Muscle of leg (tissue), 3 donors: ENCODE measurements at regions not wholly inside any gene's neighbourhood (a gene's known extent, or its start where the extent isn't known, plus 50 kb on each side); places are given as distances from the start of the nearest gene placed in this dataset.

Source experiments
- DNase-seq: peaks from one replicate; pipeline ENCODE4 v3.0.0; 2013
- H3K27ac ChIP-seq: one replicate; pipeline ENCODE4 v1.5.1; 2013; ENCODE audit warnings: mild to moderate bottlenecking, low read length, control low read depth
- H3K27me3 ChIP-seq: one replicate; pipeline ENCODE4 v1.6.1; 2013; ENCODE audit warnings: low read length; ENCODE audit not compliant: control insufficient read depth, insufficient read depth
- H3K36me3 ChIP-seq: one replicate; pipeline ENCODE4 v1.6.1; 2013; ENCODE audit warnings: low read length; ENCODE audit not compliant: control insufficient read depth, insufficient read depth
- H3K4me1 ChIP-seq: one replicate; pipeline ENCODE4 v1.6.1; 2013; ENCODE audit warnings: low read length; ENCODE audit not compliant: control insufficient read depth, insufficient read depth
- H3K4me3 ChIP-seq: one replicate; pipeline ENCODE4 v1.5.1; 2013; ENCODE audit warnings: low read length, control low read depth
- H3K9me3 ChIP-seq: replicated peaks from 2 replicates; pipeline ENCODE4 v1.6.1; 2013; ENCODE audit warnings: low read depth, low read length; ENCODE audit not compliant: control insufficient read depth
- whole genome bisulfite sequencing: methylation state at CpG from one replicate; pipeline ENCODE4 v1.1.5; 2013; ENCODE audit warnings: missing lambda C conversion rate; ENCODE audit not compliant: insufficient coverage; 5-methylcytosine and 5-hydroxymethylcytosine counted together

- H3K27me3 ChIP-seq: peaks cover 3% of the 10 kb centered on the region
- no peak overlapping the region for H3K4me3 ChIP-seq
- DNase-seq: no peak
- H3K36me3 ChIP-seq: no peaks in the 10 kb centered on the region
- H3K4me1 ChIP-seq: peaks cover 30% of the 10 kb centered on the region
- no peaks in the 10 kb centered on the region for H3K9me3 ChIP-seq
- WGBS: 80% methylated on average over 14 of the region's 17 CpGs
- H3K27ac ChIP-seq: no peak overlapping the region
These were observed 86.3 kb downstream of the SNX5 start for GRCh38 chr20:17882065-17882833.

GRCh38 chr20:17881741-17882064 is 86.9 kb downstream of the SNX5 start:
- Histone ChIP-seq H3K4me3 (no peak overlapping the region), H3K27me3 (peaks cover 3% of the 10 kb centered on the region), H3K4me1 (peaks cover 29% of the 10 kb centered on the region), H3K36me3 (no peaks in the 10 kb centered on the region), H3K9me3 (no peaks in the 10 kb centered on the region), H3K27ac (no peak overlapping the region)
- no peak for DNase-seq
- WGBS: 100% methylated on average over 1 of the region's 1 CpG

- DNase-seq: no peak
- peaks cover 36% of the 10 kb centered on the region for H3K4me1 ChIP-seq
- no peaks in the 10 kb centered on the region for H3K9me3 ChIP-seq
- WGBS: no CpG with 5 or more reads among the region's 6 CpGs
- H3K27ac ChIP-seq: no peak overlapping the region
- no peak overlapping the region for H3K4me3 ChIP-seq
- peaks cover 3% of the 10 kb centered on the region for H3K27me3 ChIP-seq
- H3K36me3 ChIP-seq: no peaks in the 10 kb centered on the region
These were observed 89.5 kb downstream of the SNX5 start for GRCh38 chr20:17878912-17879602.

GRCh38 chr20:17878069-17878911 is 90.3 kb downstream of the SNX5 start:
- Histone ChIP-seq H3K27ac (no peak overlapping the region), H3K9me3 (no peaks in the 10 kb centered on the region), H3K27me3 (peaks cover 3% of the 10 kb centered on the region), H3K4me3 (no peak overlapping the region), H3K4me1 (peaks cover 39% of the 10 kb centered on the region), H3K36me3 (no peaks in the 10 kb centered on the region)
- DNase-seq: no peak
- WGBS: 92% methylated on average over 14 of the region's 18 CpGs

GRCh38 chr20:17875981-17876385 is 92.6 kb downstream of the SNX5 start:
- no peaks in the 10 kb centered on the region for H3K36me3 ChIP-seq
- peaks cover 44% of the 10 kb centered on the region for H3K4me1 ChIP-seq
- no peaks in the 10 kb centered on the region for H3K9me3 ChIP-seq
- H3K27ac ChIP-seq: peak overlapping the region; percentile 92
- peak; percentile 82 for DNase-seq
- WGBS: 10% methylated on average over 5 of the region's 10 CpGs
- H3K27me3 ChIP-seq: peaks cover 3% of the 10 kb centered on the region
- no peak overlapping the region for H3K4me3 ChIP-seq

GRCh38 chr20:17875106-17875980 is 93.3 kb downstream of the SNX5 start:
- WGBS: 50% methylated on average over 5 of the region's 15 CpGs
- Histone ChIP-seq H3K9me3 (no peaks in the 10 kb centered on the region), H3K4me3 (no peak overlapping the region), H3K36me3 (no peaks in the 10 kb centered on the region), H3K4me1 (peaks cover 48% of the 10 kb centered on the region), H3K27ac (peak overlapping the region; percentile 92), H3K27me3 (peaks cover 3% of the 10 kb centered on the region)
- peak; percentile 91 for DNase-seq

- H3K9me3 ChIP-seq: no peaks in the 10 kb centered on the region
- DNase-seq: no peak
- peak overlapping the region; percentile 92 for H3K27ac ChIP-seq
- peaks cover 3% of the 10 kb centered on the region for H3K27me3 ChIP-seq
- H3K36me3 ChIP-seq: no peaks in the 10 kb centered on the region
- WGBS: 25% methylated on average over 5 of the region's 7 CpGs
- no peak overlapping the region for H3K4me3 ChIP-seq
- peaks cover 57% of the 10 kb centered on the region for H3K4me1 ChIP-seq
These were observed 94.1 kb downstream of the SNX5 start for GRCh38 chr20:17874271-17875105.

- peak; percentile 98 for DNase-seq
- WGBS: 70% methylated on average over 6 of the region's 14 CpGs
- Histone ChIP-seq H3K36me3 (no peaks in the 10 kb centered on the region), H3K27ac (peak overlapping the region; percentile 92), H3K4me1 (peaks cover 63% of the 10 kb centered on the region), H3K4me3 (no peak overlapping the region), H3K9me3 (no peaks in the 10 kb centered on the region), H3K27me3 (peaks cover 3% of the 10 kb centered on the region)
These were observed 95.0 kb downstream of the SNX5 start for GRCh38 chr20:17873410-17874270.
